HG02571 (cell line): ENCODE measurements at regions not wholly inside any gene's neighbourhood (a gene's known extent, or its start where the extent isn't known, plus 50 kb on each side); places are given as distances from the start of the nearest gene placed in this dataset.

Source experiments
- ATAC-seq: cut with Tn5 transposase; IDR thresholded peaks from one replicate; pipeline ENCODE4 v1.9.1; 2021; ENCODE audit warnings: mild to moderate bottlenecking, moderate library complexity; ENCODE audit not compliant: unreplicated experiment

DNA sequence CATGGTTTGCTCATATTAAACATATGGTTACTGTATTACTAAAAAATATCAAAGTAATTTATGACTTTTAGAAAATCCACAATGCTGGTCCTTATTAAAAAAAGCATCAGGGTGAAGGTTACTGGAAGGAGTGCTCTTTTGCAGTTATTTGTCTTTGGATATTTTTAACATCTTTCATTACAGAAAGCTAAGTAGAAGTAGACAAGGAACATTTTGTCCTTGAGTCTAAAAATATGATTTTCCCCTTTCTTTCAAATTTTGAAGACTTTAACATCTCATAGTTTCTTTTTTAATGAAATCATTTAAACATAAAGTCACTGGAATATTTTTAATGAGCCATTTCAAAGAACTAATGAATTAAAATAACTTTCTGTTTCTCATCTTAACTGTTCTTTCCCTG lies 110.1 kb upstream of the TNS3 start:
- ATAC-seq = no peak

GRCh38 chr7:47690902-47691558 lies 109.1 kb upstream of the TNS3 start:
- ATAC-seq = no peak

- ATAC-seq = no peak
Measured at GRCh38 chr7:47689558-47689957, 107.6 kb upstream of the TNS3 start.

DNA sequence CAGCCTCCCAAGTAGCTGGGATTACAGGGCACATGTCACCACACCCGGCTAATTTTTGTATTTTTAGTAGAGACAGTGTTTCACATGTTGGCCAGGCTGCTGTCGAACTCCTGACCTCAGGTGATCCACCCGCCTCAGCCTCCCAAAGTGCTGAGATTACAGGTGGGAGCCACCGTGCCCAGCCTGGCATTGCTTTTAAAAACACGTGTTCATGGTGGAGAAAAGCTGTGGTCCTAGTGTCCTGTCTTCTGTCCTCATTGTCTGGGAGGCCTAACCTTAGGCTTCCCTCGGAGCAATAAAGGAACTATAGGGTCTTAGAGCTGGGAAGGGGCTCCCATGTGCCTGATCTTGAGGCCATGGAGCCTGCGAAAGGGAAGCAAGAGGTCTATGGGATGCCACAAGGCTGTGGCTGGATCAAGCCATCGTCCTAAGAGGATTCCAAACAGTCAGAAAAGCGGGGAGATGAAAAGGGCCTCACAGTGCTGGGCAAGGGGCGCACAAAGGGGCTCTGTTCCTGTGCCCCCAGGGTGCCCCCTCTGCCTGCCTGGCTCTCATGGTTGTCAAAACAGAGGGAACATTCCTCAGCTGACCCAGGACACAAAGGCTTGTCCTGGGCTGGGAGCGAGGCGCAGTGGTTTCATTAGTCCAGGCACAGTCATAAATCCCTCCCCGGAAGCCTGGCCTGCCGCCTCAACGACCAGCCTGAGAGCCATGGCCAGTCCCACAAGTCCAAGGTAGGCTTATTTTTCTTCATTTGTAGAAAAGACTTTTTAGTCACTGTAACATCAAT lies 106.6 kb upstream of the TNS3 start:
- ATAC-seq = no peak

GRCh38 chr7:47685712-47686376 lies 103.9 kb upstream of the TNS3 start:
- no peak for ATAC-seq

GRCh38 chr7:47685151-47685550 lies 103.2 kb upstream of the TNS3 start:
- no peak for ATAC-seq

GRCh38 chr7:47684728-47685127 lies 102.8 kb upstream of the TNS3 start:
- ATAC-seq = no peak

- no peak for ATAC-seq
Measured at GRCh38 chr7:47683485-47683898, 101.6 kb upstream of the TNS3 start.

GRCh38 chr7:47682874-47683273 lies 101.0 kb upstream of the TNS3 start:
- no peak for ATAC-seq

GRCh38 chr7:47681249-47681810 lies 99.4 kb upstream of the TNS3 start:
- no peak for ATAC-seq

DNA sequence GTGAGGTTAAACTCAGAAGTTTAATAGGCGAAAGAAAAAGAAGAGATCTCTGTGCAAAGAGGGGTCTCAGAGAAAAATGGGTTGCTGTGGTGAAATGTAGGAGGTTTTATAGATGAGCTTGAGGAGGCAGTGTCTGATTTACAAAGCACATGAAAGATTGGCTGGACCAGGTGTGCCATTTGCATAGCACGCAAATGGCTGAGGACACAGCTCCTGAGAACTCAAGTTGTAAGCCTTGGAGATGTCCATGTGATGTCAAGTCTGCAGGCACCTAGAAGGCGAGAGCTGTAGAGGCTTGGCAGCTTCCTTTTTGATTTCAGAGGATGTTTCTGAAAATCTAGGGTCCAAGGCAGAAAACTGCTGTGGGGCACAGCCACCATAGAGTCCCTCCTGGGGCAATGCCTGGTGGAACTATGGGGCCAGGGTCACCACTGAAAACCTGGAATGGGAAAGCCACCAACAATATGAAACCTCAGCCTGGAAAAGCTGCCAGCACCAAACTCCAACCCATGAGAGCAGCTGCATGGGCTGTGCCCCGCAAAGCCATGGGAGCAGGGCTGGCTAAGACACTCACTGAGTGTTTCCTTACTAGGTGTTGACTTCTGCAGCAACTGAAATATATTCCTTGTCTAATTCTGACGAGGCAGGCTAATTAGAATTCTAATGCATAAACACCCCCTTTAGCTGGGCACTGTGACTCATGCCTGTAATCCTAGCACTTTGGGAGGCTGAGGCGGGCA lies 96.9 kb upstream of the TNS3 start:
- no peak for ATAC-seq

GRCh38 chr7:47677664-47678063 lies 95.8 kb upstream of the TNS3 start:
- ATAC-seq = no peak

- no peak for ATAC-seq
Measured at GRCh38 chr7:47677093-47677492, 95.2 kb upstream of the TNS3 start.

DNA sequence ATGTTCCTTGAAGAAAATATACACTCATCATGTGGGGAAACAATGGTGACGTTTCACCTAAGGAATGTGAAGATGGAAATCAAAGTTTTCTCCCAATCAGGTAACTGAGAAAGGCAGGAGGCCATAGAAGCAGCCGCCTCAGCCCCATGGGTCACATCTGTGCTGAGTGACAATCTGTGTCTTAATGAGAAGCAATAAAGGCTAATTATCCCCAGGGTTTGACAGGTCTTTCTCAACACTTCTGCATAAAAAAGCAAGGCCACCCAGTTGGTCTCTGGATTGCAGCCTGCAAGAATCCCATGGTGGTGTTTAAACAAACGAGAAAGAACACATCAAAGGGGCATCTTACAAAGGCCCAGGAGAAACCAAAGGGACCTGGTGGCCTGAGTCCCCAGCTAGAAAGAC lies 91.1 kb upstream of the TNS3 start:
- no peak for ATAC-seq

DNA sequence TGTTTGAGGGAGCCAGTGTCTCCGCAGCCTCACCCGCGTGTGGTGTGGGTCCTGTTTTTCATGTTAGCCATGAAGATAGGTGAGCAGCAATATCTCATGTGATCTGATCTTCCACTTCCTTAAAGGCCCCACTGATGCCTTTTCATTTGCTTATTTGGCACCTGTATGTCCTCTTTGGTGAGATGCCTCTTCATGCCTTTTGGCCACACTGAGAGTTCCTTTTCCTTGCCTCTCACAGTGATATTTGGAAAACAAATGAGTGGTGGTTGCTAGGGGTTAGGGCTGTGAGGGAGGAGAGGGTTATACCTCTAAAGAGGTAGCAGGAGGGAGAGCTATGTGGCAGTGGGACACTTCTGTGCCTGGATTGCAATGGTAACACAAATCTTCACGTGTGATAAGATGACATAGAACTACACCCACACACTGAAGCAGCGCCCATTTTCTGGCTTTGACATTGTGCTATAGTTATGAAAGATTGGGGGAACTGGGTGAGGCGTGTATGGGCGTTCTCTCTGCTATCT lies 90.4 kb upstream of the TNS3 start:
- ATAC-seq = no peak

- ATAC-seq = no peak
Measured at GRCh38 chr7:47671358-47671757, 89.4 kb upstream of the TNS3 start.

DNA sequence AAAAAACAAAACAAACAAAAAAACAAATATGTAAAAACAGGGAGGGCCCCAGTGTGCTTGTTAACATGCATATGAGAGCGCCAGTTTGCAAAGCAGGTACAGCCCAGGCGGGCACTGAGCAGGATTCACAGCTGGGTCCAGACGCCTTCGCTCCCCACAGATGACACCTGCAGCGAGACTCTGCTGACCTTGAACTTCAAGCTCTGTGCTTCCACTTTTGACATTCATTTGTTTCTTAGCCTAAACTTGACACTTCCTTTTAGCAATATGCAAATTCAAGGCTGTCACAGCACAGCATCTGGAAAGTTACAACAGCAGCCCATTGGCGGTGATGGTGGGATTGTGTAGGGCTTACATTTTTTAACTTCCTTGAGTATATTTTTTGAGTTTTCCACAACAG lies 88.8 kb upstream of the TNS3 start:
- ATAC-seq = peak; percentile 85

GRCh38 chr7:47669901-47670384 lies 88.0 kb upstream of the TNS3 start:
- no peak for ATAC-seq

DNA sequence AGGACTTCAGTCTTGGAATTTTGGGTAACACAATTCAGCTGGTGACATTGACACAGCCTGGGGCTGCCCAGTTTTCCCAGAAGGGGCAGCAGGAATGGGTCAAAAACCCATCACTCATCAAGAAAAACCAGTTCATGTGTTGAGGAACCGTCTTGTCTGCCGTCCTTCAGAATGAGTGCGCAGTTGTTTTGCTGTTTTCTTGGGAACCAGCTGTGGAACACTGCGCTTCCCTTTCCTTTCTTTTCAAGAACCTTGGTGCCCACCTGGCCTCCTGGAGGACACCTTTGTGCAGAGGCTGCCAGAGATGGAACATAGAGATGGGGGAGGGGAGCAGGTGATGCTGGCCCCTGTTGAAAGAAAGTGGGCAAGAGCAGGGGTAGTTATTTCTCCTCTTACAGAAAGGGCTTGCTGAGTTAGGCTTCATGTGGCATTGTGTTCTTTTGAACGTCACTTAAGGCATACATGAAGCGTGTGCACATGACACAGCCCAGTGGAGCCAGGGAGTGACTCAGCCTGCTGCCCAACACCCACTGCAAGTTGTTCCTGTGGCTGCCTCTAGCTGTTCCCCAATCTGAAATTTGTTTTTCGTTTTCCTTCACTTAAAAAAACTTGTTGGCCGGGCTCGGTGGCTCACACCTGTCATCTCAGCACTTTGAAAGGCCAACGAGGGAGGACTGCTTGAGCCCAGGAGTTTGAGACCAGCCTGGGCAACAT lies 87.4 kb upstream of the TNS3 start:
- ATAC-seq = peak; percentile 70
